MM.1S (cell line): ENCODE measurements at regions not wholly inside any gene's neighbourhood (a gene's known extent, or its start where the extent isn't known, plus 50 kb on each side); places are given as distances from the start of the nearest gene placed in this dataset.

Experiments used
- DNase-seq: peaks from one replicate; pipeline ENCODE4 v3.0.0-alpha.2; 2015
- H2AFZ ChIP-seq: fragments of 300-600 bp; sonication (generic); 2 replicates; pipeline ENCODE4 v1.6.0; 2016; ENCODE audit warnings: antibody characterized with exemption, low read length
- H3F3A ChIP-seq: fragments of 300-600 bp; sonication (generic); 2 replicates; pipeline ENCODE4 v1.6.1; 2016; ENCODE audit warnings: mild to moderate bottlenecking, antibody characterized with exemption, low read length, moderate library complexity, mixed read lengths; ENCODE audit not compliant: insufficient read depth
- H3K27ac ChIP-seq: fragments of 300-600 bp; sonication (generic); 2 replicates; pipeline ENCODE4 v1.5.1; 2016; ENCODE audit warnings: mild to moderate bottlenecking, low read length
- H3K27me3 ChIP-seq: fragments of 300-600 bp; sonication (generic); replicated peaks from 2 replicates; pipeline ENCODE4 v1.6.0; 2016; ENCODE audit warnings: low read length; ENCODE audit not compliant: insufficient read depth
- H3K36me3 ChIP-seq: fragments of 300-600 bp; sonication (generic); replicated peaks from 2 replicates; pipeline ENCODE4 v1.6.1; 2016; ENCODE audit warnings: mild to moderate bottlenecking, low read length, mixed read lengths; ENCODE audit not compliant: insufficient read depth
- H3K4me1 ChIP-seq: fragments of 300-600 bp; sonication (generic); 2 replicates; pipeline ENCODE4 v1.6.1; 2016; ENCODE audit warnings: low read length, mixed read lengths
- H3K4me2 ChIP-seq: fragments of 300-600 bp; sonication (generic); 2 replicates; pipeline ENCODE4 v1.6.0; 2016; ENCODE audit warnings: low read depth, low read length
- H3K4me3 ChIP-seq: fragments of 300-600 bp; sonication (generic); 2 replicates; pipeline ENCODE4 v1.5.1; 2016; ENCODE audit warnings: low read length, mixed read lengths
- H3K79me2 ChIP-seq: fragments of 300-600 bp; sonication (generic); 2 replicates; pipeline ENCODE4 v1.6.1; 2016; ENCODE audit warnings: mixed run types, low read length, mixed read lengths
- H3K9ac ChIP-seq: fragments of 300-600 bp; sonication (generic); 2 replicates; pipeline ENCODE4 v1.6.1; 2016; ENCODE audit warnings: low read length, mixed read lengths
- H3K9me2 ChIP-seq: fragments of 300-600 bp; sonication (generic); replicated peaks from 2 replicates; pipeline ENCODE4 v1.6.1; 2016; ENCODE audit warnings: mild to moderate bottlenecking, low read length, mixed read lengths; ENCODE audit not compliant: insufficient read depth
- H3K9me3 ChIP-seq: fragments of 300-600 bp; sonication (generic); replicated peaks from 2 replicates; pipeline ENCODE4 v1.6.1; 2016; ENCODE audit warnings: mild to moderate bottlenecking, low read length, mixed read lengths; ENCODE audit not compliant: insufficient read depth
- H4K20me1 ChIP-seq: fragments of 300-600 bp; sonication (generic); 2 replicates; pipeline ENCODE4 v1.6.1; 2016; ENCODE audit warnings: mild to moderate bottlenecking, low read length, moderate library complexity, mixed read lengths; ENCODE audit not compliant: insufficient read depth
- CTCF ChIP-seq: fragments of 300-600 bp; sonication (generic); IDR thresholded peaks from 2 replicates; pipeline ENCODE4 v1.5.1; 2016; ENCODE audit warnings: antibody characterized with exemption, low read length, mixed read lengths
- EZH2 ChIP-seq: fragments of 300-600 bp; sonication (generic); optimal IDR thresholded peaks from 2 replicates; pipeline ENCODE3; 2017; ENCODE audit warnings: low read depth, mild to moderate bottlenecking, antibody characterized with exemption, low read length, mixed read lengths
- EZH2phosphoT487 ChIP-seq: fragments of 300-600 bp; sonication (generic); IDR thresholded peaks from 2 replicates; pipeline ENCODE4 v1.6.1; 2018; ENCODE audit warnings: antibody characterized with exemption, low read length

GRCh38 chr13:44299152-44299943, 74.3 kb upstream of the SERP2 start:
- H2AFZ ChIP-seq, result no peak overlapping the region
- no peak overlapping the region for H3K4me2 ChIP-seq
- no peaks in the 10 kb centered on the region for H4K20me1 ChIP-seq
- H3F3A ChIP-seq, result no peaks in the 10 kb centered on the region
- no peaks in the 10 kb centered on the region for H3K9me2 ChIP-seq
- no peaks in the 10 kb centered on the region for H3K36me3 ChIP-seq
- H3K4me1 ChIP-seq, result no peaks in the 10 kb centered on the region
- no peaks in the 10 kb centered on the region for H3K27me3 ChIP-seq
- H3K4me3 ChIP-seq, result no peak overlapping the region
- TF ChIP-seq EZH2phosphoT487, result no peak
- TF ChIP-seq EZH2, result no peak
- TF ChIP-seq CTCF, result no peak
- no peaks in the 10 kb centered on the region for H3K9me3 ChIP-seq
- H3K27ac ChIP-seq, result no peak overlapping the region
- DNase-seq, result no peak
- no peaks in the 10 kb centered on the region for H3K79me2 ChIP-seq
- H3K9ac ChIP-seq, result no peak overlapping the region

GRCh38 chr13:44300895-44301638, 72.6 kb upstream of the SERP2 start:
- Histone ChIP-seq H3K9me2 (no peaks in the 10 kb centered on the region), H3K4me2 (no peak overlapping the region), H3K4me1 (no peaks in the 10 kb centered on the region), H3F3A (no peaks in the 10 kb centered on the region), H3K36me3 (no peaks in the 10 kb centered on the region), H2AFZ (no peak overlapping the region), H3K27me3 (no peaks in the 10 kb centered on the region), H3K9ac (no peak overlapping the region), H3K9me3 (no peaks in the 10 kb centered on the region), H4K20me1 (no peaks in the 10 kb centered on the region), H3K4me3 (no peak overlapping the region), H3K27ac (no peak overlapping the region), H3K79me2 (no peaks in the 10 kb centered on the region)
- no peak for DNase-seq
- TF ChIP-seq EZH2, result no peak
- no peak for TF ChIP-seq EZH2phosphoT487
- TF ChIP-seq CTCF, result no peak

- TF ChIP-seq EZH2, result no peak
- TF ChIP-seq EZH2phosphoT487, result no peak
- no peak for TF ChIP-seq CTCF
- no peak overlapping the region for H2AFZ ChIP-seq
- H3K4me3 ChIP-seq, result no peak overlapping the region
- no peak for DNase-seq
- H3K4me2 ChIP-seq, result no peak overlapping the region
- H3K9me2 ChIP-seq, result no peaks in the 10 kb centered on the region
- no peaks in the 10 kb centered on the region for H3K79me2 ChIP-seq
- no peaks in the 10 kb centered on the region for H3K36me3 ChIP-seq
- H4K20me1 ChIP-seq, result no peaks in the 10 kb centered on the region
- H3K27me3 ChIP-seq, result no peaks in the 10 kb centered on the region
- no peaks in the 10 kb centered on the region for H3K4me1 ChIP-seq
- H3K9me3 ChIP-seq, result no peaks in the 10 kb centered on the region
- H3F3A ChIP-seq, result no peaks in the 10 kb centered on the region
- no peak overlapping the region for H3K9ac ChIP-seq
- H3K27ac ChIP-seq, result no peak overlapping the region
These were observed 72.0 kb upstream of the SERP2 start for GRCh38 chr13:44301639-44302015.
